Ureter (tissue), 1 donor: ENCODE measurements at regions not wholly inside any gene's neighbourhood (a gene's known extent, or its start where the extent isn't known, plus 50 kb on each side); places are given as distances from the start of the nearest gene placed in this dataset.

ENCODE experiments used
- DNase-seq: peaks from one replicate; pipeline ENCODE4 v3.0.0-alpha.2; 2020; ENCODE audit warnings: low spot score
- donor health status: DM: yes; HTN: yes; CAD: no.

- no peak for DNase-seq
Observed at GRCh38 chr1:59143811-59144210, 153.1 kb upstream of the FGGY start.

GRCh38 chr1:59144959-59145358 lies 151.9 kb upstream of the FGGY start:
- no peak for DNase-seq

DNA sequence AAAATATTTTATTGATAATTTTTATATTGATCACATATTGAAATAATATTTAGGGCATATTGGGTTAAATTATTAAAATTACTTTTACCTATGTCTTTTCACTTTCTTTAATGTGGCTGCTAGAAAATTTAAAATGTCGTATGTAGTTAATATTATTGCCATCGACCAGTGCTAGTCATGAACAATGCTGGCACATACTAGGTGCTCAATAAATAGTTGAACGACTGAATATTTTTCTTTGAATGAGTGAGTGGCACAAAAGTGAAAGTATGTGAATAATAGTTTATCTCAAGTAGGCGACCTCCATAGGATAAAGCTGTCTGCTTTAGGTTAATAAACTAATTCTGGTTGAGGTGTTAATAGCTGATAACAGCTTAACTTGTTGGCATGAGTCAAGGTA lies 150.8 kb upstream of the FGGY start:
- no peak for DNase-seq

- DNase-seq, result peak; percentile 53
Observed at GRCh38 chr1:59146651-59147358, 150.1 kb upstream of the FGGY start.

- DNase-seq, result no peak
Observed at GRCh38 chr1:59149435-59149834, 147.5 kb upstream of the FGGY start.

- DNase-seq, result peak; percentile 79
Observed at GRCh38 chr1:59150577-59151386, 146.1 kb upstream of the FGGY start.

DNA sequence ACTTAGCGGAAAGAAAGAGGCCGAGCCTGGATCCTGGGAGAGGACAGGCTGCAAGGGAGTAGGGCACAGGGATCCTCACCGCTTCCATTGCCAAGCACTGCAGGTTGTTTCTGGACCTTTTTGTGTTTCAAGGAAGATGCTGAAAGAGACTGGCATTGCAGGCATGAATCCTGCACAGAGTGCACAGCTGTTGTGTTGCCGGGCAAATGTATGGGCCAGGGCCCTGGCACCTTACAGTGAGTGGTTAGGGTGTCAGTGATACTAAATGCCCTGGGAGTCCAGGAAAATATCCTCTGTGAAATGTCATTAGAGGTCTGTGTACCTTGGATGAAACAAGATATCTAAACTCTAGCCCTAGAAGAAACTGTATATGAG lies 145.5 kb upstream of the FGGY start:
- DNase-seq, result no peak

- DNase-seq, result no peak
Observed at GRCh38 chr1:59151860-59152259, 145.0 kb upstream of the FGGY start.

DNA sequence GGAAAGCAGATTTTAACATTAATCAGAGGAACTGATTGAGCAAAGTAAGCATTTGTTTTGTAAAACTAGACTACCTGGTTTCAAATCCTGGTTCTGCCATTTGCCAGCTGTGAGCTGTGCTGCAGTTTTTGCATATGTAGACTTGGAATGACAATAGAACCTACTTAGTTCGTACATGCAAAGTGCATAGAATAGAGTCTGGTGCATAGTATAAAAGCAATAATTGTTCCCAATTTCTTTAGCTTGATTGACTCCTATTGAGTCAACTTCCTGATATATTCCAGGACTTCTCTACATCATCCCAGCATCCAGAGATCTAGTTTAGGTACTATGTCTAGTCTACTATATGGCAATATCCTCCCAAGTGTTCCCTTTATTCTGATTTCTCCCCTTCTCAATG lies 144.4 kb upstream of the FGGY start:
- DNase-seq, result no peak

GRCh38 chr1:59154401-59154800 lies 142.5 kb upstream of the FGGY start:
- DNase-seq, result no peak

DNA sequence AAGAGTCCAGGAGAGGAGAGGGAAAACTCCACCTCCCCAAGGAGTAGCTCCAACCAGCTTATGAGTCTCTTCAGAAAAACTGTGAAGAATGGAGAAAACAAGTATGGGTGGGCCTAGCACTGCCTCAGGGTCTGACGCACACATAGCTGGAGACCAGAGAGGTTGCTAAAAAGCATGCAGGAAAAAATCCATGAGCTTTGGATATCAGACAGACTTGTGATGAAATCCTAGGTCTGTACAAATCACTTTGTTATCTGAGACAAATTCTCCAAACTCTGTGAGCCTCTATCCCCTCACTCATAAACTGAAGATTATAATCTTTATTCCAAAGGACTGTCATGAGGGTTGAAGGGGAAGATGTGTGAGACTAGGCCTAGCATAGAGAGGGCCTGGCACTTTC lies 141.5 kb upstream of the FGGY start:
- no peak for DNase-seq

DNA sequence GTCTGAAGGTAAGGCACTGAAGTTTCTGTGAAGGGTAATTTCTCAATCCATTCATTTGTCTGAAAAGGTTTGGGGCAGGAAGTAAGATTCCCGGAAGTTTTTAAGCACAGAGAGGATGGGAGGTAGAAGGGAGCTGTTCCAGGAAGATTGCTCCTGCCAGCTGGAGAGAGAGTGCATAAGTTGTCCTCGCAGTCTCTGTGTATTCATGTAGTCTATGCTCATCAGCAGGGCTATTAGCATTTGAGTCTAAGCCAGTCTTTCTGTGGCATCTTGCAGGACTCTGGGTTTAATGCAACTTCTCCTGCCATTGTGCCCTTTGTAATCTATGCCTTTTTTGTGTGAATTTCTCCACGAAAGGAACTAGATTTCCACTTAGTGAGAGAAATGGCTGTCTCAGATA lies 140.8 kb upstream of the FGGY start:
- no peak for DNase-seq

GRCh38 chr1:59156526-59157199 lies 140.2 kb upstream of the FGGY start:
- no peak for DNase-seq

GRCh38 chr1:59158321-59158720 lies 138.6 kb upstream of the FGGY start:
- no peak for DNase-seq

DNA sequence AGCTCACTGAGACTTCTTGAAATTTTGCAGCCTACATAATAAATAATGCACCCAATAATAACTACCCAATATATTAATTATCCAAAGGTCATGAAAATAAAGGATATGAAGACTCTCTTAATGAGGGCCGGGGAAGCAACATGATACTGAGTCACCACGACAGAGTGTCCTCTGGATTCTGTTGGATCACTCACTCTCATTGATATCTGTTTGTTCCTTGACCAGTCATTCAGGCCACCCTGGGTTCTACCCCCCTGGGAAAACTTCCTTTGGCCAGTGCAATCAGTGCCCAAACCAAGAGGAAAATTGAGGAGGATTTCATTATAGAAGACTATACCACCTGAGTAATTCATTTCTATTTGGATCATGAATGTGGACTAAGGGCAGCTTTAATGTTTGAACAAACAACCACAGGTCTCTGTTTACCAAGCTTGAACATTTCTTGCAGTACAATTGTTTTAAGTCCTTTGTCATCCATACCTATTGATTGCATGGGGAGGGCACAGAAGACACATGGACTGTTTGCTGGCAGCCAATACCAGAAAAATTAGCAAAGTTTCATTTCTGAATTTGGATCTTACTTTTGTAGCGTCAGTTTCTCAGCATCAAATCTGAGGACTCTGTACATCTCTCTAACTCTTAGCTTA lies 137.2 kb upstream of the FGGY start:
- no peak for DNase-seq

- DNase-seq, result no peak
Observed at GRCh38 chr1:59161136-59161535, 135.8 kb upstream of the FGGY start.

DNA sequence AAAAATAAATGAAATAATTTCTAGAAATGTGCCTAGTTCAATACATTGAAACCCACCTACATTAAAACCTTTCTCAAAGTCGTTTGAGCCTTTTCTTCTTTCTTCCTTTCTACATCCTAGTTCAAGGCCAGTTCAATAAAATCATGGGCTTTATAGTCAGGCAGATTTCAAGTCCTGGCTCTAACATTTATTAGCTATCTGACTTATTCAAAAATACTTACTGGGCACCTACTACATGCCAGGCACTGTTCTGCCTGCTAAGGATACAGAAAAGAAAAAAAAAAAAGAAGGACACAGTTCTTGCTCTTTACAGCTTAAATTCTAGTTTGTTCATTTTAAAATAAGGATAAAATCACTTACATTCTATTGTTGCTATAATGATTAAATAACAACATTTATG lies 134.2 kb upstream of the FGGY start:
- no peak for DNase-seq

- no peak for DNase-seq
Observed at GRCh38 chr1:59163268-59164092, 133.4 kb upstream of the FGGY start.

DNA sequence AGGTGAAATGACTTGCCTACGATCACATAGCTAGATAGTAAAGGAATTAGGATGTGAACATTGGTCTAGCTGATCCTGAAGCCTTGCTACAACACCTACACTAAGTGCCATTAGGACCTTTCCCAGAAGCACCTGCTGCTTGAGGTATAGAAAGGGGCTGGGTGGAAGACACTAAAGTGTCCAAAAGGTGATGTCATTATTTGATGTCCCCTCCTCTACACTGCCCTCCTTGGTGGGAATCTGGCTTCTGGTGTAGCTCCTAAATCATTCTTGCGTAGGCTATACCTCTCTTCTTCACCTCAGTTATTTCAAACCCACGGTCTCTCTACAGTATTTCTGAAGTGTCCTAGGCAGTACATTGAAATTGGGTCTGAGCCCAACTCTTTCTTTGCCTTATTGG lies 132.5 kb upstream of the FGGY start:
- no peak for DNase-seq

DNA sequence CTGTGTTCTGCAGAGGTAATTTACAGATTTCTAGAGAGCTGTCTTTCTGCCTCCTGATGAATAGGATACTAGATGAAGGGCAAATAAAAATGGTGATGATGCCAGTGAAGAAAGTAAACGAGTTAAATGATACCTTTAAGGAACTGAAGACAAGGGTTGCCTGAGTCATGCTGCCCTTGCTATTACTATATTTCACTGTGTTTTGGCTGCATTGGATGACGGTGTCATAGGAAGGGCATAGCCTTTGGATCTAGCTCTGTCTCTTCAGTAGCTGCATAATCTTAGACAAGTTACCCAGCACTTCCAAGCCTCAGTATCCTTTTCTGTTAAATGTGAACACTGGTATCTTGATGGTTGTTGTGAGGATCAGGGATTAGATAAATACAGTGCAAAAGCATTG lies 131.5 kb upstream of the FGGY start:
- no peak for DNase-seq

- no peak for DNase-seq
Observed at GRCh38 chr1:59169703-59170102, 127.2 kb upstream of the FGGY start.

- no peak for DNase-seq
Observed at GRCh38 chr1:59170659-59171058, 126.2 kb upstream of the FGGY start.
